HG03575 (cell line): ENCODE measurements at regions not wholly inside any gene's neighbourhood (a gene's known extent, or its start where the extent isn't known, plus 50 kb on each side); places are given as distances from the start of the nearest gene placed in this dataset.
"Not testable (repeated sequence)": the region's sequence is repeated elsewhere in the genome, so short reads cannot be mapped to it uniquely, and the experiment has no call there.

Experiments
- ATAC-seq: cut with Tn5 transposase; IDR thresholded peaks from one replicate; pipeline ENCODE4 v1.9.1; 2021; ENCODE audit not compliant: unreplicated experiment, insufficient number of reproducible peaks, low FRiP score; ENCODE audit errors: extremely low read depth

DNA sequence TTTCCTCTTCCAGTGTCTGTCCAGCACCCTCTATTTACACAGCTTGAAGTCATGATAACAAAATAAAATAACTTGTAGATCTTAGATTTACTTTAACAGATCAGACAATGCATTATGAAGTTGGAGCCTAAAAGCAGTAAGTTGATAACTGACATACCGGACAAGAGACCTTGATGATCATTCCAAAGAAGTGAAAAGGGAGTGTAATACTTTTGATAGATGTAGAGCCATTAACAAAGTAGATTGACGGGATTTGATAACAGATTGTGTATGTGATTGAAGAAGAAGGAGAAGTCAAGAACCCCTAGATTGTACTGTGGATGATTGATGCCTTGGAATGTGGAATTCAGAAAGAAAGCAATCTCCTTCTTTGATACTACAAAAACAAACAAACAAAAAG, 403.8 kb upstream of the MGAT4C start:
- ATAC-seq: no peak

GRCh38 chr12:86658303-86658702, 402.1 kb upstream of the MGAT4C start:
- no peak for ATAC-seq

GRCh38 chr12:86647800-86648199, 391.6 kb upstream of the MGAT4C start:
- ATAC-seq: no peak

GRCh38 chr12:86634456-86635410, 378.5 kb upstream of the MGAT4C start:
- no peak for ATAC-seq

DNA sequence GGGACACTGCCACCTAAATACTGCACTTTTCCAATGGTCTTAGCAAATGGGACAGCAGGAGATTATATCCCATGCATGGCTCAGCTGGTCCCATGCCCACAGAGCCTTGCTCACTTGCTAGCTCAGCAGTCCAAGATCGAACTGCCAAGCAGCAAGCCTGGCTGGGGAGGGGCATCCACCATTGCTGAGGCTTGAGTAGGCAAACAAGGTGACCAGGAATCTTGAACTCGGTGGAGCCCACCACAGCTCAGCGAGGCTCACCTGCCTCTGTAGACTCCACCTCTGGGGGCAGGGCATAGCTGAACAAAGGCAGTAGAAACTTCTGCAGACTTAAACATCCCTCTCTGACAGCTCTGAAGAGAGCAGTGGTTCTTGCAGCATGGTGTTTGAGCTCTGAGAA, 370.8 kb upstream of the MGAT4C start:
- ATAC-seq: no peak

DNA sequence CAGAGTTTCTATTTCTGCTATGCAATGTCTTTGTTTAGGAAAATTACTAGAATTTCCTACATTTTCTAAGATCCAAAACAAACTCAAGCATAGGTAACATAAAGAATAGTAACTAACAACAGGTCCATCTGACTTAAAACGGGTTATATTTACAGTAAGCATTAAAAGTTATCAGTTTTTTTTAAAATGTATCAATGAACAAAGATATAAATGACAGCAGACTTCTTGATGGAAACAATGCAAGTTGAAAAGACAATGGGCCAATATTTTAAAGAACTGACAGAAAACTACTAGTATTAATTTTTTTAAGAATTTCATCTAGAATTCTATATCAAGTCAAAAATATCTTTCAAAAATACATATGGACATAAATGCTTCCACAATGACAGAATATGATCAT, 367.1 kb upstream of the MGAT4C start:
- ATAC-seq: no peak

- ATAC-seq: no peak
Measured at GRCh38 chr12:86621957-86622356, 365.8 kb upstream of the MGAT4C start.

DNA sequence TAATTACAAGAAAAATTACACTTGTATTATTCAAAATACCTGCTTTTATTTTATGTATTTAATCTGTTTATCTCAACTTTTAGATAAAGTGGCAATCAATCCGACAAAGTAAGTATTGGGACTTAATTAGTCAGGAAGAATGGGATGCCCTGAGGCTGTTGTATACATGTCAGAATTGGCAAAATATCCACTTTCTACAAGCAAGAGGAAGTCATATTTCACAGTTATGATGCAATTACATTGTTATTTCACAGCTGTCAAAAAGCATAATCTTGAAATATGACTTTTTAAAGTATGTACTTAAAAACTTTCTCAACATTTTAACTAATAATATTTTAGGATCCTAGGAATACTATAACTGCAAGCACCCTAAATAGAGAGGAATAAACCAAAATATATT, 357.1 kb upstream of the MGAT4C start:
- ATAC-seq: no peak

GRCh38 chr12:86608638-86609037, 352.4 kb upstream of the MGAT4C start:
- no peak for ATAC-seq

DNA sequence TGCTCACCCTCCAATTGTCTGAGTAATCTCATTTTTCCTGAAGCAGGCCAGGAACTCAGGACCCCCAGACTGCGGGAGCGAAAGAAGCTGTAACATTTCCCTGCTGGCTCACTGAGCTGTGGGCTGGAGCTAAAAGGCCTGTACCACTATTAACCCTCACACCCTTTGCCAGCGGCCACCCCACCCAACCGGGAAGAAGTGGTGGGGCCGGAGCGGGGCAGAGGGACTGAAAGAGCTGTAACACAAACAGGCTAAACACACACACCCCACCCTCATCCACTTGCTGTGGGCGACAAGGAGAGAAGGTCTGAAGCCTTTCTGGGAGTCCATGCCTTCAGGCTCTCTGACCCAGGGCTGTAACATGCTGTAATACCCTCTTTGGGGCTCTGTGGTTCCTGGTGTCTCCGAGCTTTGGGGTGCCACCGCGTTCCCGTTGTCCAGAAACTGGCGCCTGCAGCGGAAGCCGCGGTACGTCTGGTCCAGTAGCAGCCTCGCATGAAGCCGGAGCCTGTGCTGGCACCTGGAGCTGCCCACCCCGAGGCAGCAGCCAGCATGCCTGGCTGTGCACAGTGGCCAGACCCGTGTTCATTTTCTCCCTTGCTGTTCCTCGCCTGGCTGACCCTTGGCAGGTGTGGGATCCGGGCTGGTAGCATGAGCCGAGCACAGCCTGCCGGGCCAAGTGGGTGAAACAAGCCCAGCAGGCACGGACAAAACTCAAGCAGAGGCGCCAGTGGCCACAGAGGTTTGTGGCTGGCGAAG, 345.5 kb upstream of the MGAT4C start:
- no peak for ATAC-seq

GRCh38 chr12:86600664-86601231, 344.6 kb upstream of the MGAT4C start:
- no peak for ATAC-seq

- no peak for ATAC-seq
Measured at GRCh38 chr12:86597431-86597830, 341.2 kb upstream of the MGAT4C start.

GRCh38 chr12:86590296-86590695, 334.1 kb upstream of the MGAT4C start:
- ATAC-seq: no peak

DNA sequence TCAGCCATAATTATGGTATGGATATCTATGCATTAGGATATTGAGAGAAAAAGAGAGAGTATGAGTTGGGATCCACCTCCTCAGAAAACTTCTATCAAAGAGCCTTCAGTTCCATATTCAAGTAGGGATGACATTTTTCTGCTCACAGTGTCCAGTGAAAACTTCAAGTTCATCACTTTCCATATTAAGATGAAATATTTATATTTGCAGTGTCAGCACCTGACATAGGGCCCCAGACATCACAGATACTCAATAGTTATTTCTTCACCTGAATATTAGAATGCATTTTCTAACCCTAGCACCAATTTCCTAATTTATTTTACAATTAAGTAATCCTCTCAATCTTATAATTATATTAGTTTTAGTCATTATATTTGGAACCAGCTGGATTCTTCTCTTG, 318.0 kb upstream of the MGAT4C start:
- ATAC-seq: no peak

DNA sequence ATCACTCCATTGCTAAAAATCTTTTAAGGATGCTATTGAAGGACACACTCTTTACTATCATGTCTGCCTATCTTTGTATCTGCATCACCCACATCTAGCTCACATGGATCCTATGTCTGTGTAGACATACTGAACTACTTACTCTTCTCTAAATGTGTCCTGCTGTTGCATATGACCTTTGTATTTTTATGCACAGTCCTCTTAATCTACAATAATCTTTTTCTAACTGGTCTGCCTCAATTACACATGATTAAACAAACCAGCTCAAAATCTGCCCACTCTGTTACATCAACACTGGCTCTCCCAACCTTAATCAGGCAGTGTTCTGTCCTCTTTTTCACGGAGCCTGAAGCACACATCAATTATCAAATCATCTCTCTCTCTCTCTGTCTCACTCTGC, 316.3 kb upstream of the MGAT4C start:
- ATAC-seq: no peak

DNA sequence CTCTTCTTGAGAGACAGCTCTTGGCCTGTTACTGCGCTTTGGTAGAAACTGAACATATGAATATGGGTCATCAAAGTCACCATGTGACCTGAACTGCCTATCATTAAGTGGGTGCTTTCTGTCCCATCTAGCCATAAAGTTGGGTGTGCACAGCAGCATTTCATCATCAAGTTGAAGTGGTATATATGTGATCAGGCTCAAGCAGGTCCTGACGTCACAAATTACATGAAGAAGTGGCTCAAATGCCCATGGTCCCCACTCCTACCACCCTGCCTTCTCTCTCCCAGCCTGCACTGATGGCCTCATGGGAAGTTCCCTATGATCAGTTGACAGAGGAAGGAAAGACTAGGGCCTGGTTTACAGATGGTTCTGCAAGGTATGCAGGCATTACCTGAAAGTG, 308.8 kb upstream of the MGAT4C start:
- no peak for ATAC-seq

GRCh38 chr12:86555491-86555890, 299.3 kb upstream of the MGAT4C start:
- ATAC-seq: not testable (repeated sequence)

GRCh38 chr12:86551146-86551571, 295.0 kb upstream of the MGAT4C start:
- no peak for ATAC-seq

DNA sequence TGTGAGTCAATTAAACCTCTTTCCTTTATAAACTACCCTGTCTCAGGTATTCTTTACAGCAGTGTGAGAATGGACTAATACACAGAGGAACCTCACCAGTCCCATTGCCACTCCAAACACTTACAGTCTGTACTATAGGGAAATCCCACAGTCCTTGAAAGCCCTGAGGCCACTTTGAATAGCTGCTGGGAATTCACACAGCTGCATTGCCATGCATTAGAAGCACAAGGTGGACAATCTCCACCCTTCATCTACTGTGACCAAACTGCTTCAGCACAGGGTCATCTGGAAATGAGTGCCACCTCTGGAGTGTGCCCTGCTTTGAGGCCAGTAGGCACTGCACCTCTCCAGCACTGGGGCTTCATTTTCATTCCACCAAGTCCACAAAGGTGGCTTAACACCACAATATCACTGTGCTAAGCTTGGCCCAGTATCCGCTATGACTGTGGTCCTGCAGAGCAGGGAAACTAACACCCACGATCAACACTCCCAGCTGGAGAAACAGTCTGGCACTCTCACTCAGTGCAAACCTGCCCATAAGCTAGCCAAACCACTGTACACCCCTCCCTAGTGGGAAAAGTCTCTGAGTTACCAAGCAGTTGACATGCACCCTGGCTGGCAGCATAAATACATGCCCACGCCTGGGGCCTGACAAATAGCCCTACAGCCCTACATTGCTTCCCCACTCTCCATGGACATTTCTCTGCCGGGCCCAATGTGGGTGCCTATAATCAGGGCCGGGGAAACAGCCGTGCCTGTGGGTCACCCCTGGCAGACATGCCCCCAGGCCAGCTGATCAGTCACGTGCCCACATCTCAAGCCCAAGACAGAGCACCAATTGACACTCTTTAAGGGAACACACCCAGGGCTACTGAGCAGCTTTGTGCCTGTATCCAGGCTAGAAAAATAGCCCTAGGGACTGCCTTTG, 294.3 kb upstream of the MGAT4C start:
- ATAC-seq: no peak
